ENCODE measurements at regions not wholly inside any gene's neighbourhood (a gene's known extent, or its start where the extent isn't known, plus 50 kb on each side); places are given as distances from the start of the nearest gene placed in this dataset.

DNA sequence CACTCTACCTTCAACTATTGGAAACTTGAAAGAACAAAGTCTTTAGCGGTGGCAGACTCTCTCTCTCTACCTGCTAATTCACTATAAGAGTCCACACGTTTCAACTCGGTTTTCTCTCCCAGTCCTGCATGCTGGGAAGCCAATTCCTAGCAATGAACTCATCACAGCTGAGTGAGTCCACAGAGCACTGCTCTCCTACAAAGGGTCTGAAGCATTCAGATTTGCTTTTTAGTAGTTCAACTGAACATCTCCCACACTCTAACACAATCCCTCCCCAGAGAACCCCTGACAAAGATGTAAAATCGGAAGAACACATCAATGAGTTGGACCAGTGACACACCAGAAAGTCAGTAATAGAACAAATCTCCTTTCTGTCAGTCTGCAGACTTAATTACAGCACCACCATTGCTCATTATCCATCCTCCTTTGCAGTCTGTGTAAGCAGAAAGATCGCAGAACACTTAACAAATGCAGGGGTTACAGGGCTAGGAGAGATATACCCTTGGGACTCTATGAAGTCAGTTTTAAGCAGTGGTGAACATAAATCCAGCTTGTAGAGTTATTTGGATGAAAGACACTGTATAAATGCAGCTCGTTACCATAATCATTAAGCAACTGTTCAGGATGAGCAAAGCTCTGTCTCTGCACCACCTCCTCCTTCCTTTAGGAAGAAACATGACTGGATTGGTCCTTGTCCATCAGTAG lies 353.4 kb upstream of the GRIA1 start:
- TF ChIP-seq CTCF (IDR thresholded peaks at IDR 0.05): no peak
- no peak for TF ChIP-seq POLR2AphosphoS5 (IDR thresholded peaks at IDR 0.05)
